ENCODE measurements at regions not wholly inside any gene's neighbourhood (a gene's known extent, or its start where the extent isn't known, plus 50 kb on each side); places are given as distances from the start of the nearest gene placed in this dataset.

GRCh38 chr10:35998026-35998425 is 355.9 kb upstream of the FZD8 start:
- H3K36me3 ChIP-seq (replicated peaks in 1 of 2; ENCODE audit: control insufficient read depth in 1 of 2, insufficient read depth in 2 of 2, low read length in 2 of 2): no peaks in the 10 kb centered on the region
- H3K79me2 ChIP-seq (ENCODE audit: insufficient read depth, low read length): no peaks in the 10 kb centered on the region
- no peak overlapping the region for H3K27ac ChIP-seq (ENCODE audit: low read depth in 1 of 2, low read length in 2 of 2)
- H3K4me3 ChIP-seq (replicated peaks in 1 of 3; ENCODE audit: low read depth in 2 of 3, low read length in 3 of 3): no peak overlapping the region
- H3K27me3 Mint-ChIP-seq (ENCODE audit: low read depth in 3 of 3): no peaks in the 10 kb centered on the region
- H2AFZ ChIP-seq (ENCODE audit: insufficient read depth, low read depth, low read length, poor library complexity, severe bottlenecking): no peak overlapping the region
- intact Hi-C loops (cut with micrococcal nuclease): no loop called here
- H3K9me3 Mint-ChIP-seq: peaks cover 0 to 16% (median 11%) of the 10 kb centered on the region in 7 donors
- no peak overlapping the region for H3K27ac Mint-ChIP-seq
- no peaks in the 10 kb centered on the region for H3K4me1 Mint-ChIP-seq
- H4K20me1 ChIP-seq (ENCODE audit: insufficient read depth, low read length): no peaks in the 10 kb centered on the region
- no CpG with 5 or more reads among the region's 3 CpGs for WGBS (ENCODE audit: insufficient coverage)
- no peak for TF ChIP-seq CTCF (IDR thresholded peaks at IDR 0.05)
- H3K9me3 ChIP-seq (replicated peaks in 1 of 2; ENCODE audit: control insufficient read depth in 1 of 2, insufficient read depth in 1 of 2, low read length in 2 of 2): peaks cover 0 to 12% of the 10 kb centered on the region in 2 donors
- no peak for DNase-seq
- H3K36me3 Mint-ChIP-seq: no peaks in the 10 kb centered on the region
- H3K9ac ChIP-seq (ENCODE audit: insufficient read depth, low read length, poor library complexity, severe bottlenecking): no peak overlapping the region
- no peak overlapping the region for H3K4me3 Mint-ChIP-seq
- H3K4me1 ChIP-seq (ENCODE audit: control insufficient read depth in 1 of 2, insufficient read depth in 2 of 2, low read length in 2 of 2): no peaks in the 10 kb centered on the region
- H3K27me3 ChIP-seq (ENCODE audit: control insufficient read depth in 2 of 2, insufficient read depth in 2 of 2, low read length in 2 of 2): no peaks in the 10 kb centered on the region
- H3K4me2 ChIP-seq (replicated peaks; ENCODE audit: extremely low read depth, low read length, poor library complexity, severe bottlenecking): no peak overlapping the region

- Mint-ChIP-seq H3K27ac (no peak overlapping the region), H3K36me3 (no peaks in the 10 kb centered on the region), H3K27me3 (ENCODE audit: low read depth in 3 of 3) (no peaks in the 10 kb centered on the region), H3K9me3 (peaks cover 0 to 13% (median 5%) of the 10 kb centered on the region in 7 donors), H3K4me1 (no peaks in the 10 kb centered on the region), H3K4me3 (no peak overlapping the region)
- no peaks in the 10 kb centered on the region for H4K20me1 ChIP-seq (ENCODE audit: insufficient read depth, low read length)
- no peaks in the 10 kb centered on the region for H3K36me3 ChIP-seq (replicated peaks in 1 of 2; ENCODE audit: control insufficient read depth in 1 of 2, insufficient read depth in 2 of 2, low read length in 2 of 2)
- no peaks in the 10 kb centered on the region for H3K4me1 ChIP-seq (ENCODE audit: control insufficient read depth in 1 of 2, insufficient read depth in 2 of 2, low read length in 2 of 2)
- no peak overlapping the region for H3K4me3 ChIP-seq (replicated peaks in 1 of 3; ENCODE audit: low read depth in 2 of 3, low read length in 3 of 3)
- peaks cover 0 to 10% of the 10 kb centered on the region in 2 donors for H3K9me3 ChIP-seq (replicated peaks in 1 of 2; ENCODE audit: control insufficient read depth in 1 of 2, insufficient read depth in 1 of 2, low read length in 2 of 2)
- no peaks in the 10 kb centered on the region for H3K27me3 ChIP-seq (ENCODE audit: control insufficient read depth in 2 of 2, insufficient read depth in 2 of 2, low read length in 2 of 2)
- H3K4me2 ChIP-seq (replicated peaks; ENCODE audit: extremely low read depth, low read length, poor library complexity, severe bottlenecking): no peak overlapping the region
- TF ChIP-seq CTCF (IDR thresholded peaks at IDR 0.05): no peak
- 95% methylated on average over 2 of the region's 4 CpGs for WGBS (ENCODE audit: insufficient coverage)
- no peak for DNase-seq
- no peak overlapping the region for H3K27ac ChIP-seq (ENCODE audit: low read depth in 1 of 2, low read length in 2 of 2)
- H2AFZ ChIP-seq (ENCODE audit: insufficient read depth, low read depth, low read length, poor library complexity, severe bottlenecking): no peak overlapping the region
- no peaks in the 10 kb centered on the region for H3K79me2 ChIP-seq (ENCODE audit: insufficient read depth, low read length)
- intact Hi-C loops (cut with micrococcal nuclease): no loop called here
- H3K9ac ChIP-seq (ENCODE audit: insufficient read depth, low read length, poor library complexity, severe bottlenecking): no peak overlapping the region
Measured at GRCh38 chr10:35995485-35995884, 353.4 kb upstream of the FZD8 start.
